Activated naive CD8-positive, alpha-beta T cell (primary cell): ENCODE measurements at regions not wholly inside any gene's neighbourhood (a gene's known extent, or its start where the extent isn't known, plus 50 kb on each side); places are given as distances from the start of the nearest gene placed in this dataset.

ENCODE experiments used
- H3K27ac Mint-ChIP-seq: one replicate; pipeline ENCODE4 v1.8.0; 2021; ENCODE audit warnings: mixed read lengths
- H3K27me3 Mint-ChIP-seq: one replicate; pipeline ENCODE4 v1.8.0; 2021; ENCODE audit warnings: mixed read lengths
- H3K36me3 Mint-ChIP-seq: one replicate; pipeline ENCODE4 v1.8.0; 2021; ENCODE audit warnings: mixed read lengths
- H3K4me1 Mint-ChIP-seq: one replicate; pipeline ENCODE4 v1.8.0; 2021; ENCODE audit warnings: low read depth, mixed read lengths
- H3K4me3 Mint-ChIP-seq: one replicate; pipeline ENCODE4 v1.8.0; 2021; ENCODE audit warnings: mild to moderate bottlenecking, mixed read lengths
- H3K9me3 Mint-ChIP-seq: one replicate; pipeline ENCODE4 v1.8.0; 2021; ENCODE audit warnings: low read depth, mixed read lengths

GRCh38 chr2:36262581-36262980 lies 93.0 kb upstream of the CRIM1 start:
- Mint-ChIP-seq H3K4me1 (peaks cover 1% of the 10 kb centered on the region), H3K27ac (no peak overlapping the region), H3K27me3 (no peaks in the 10 kb centered on the region), H3K4me3 (no peak overlapping the region), H3K36me3 (peaks cover 5% of the 10 kb centered on the region), H3K9me3 (peaks cover 6% of the 10 kb centered on the region)

DNA sequence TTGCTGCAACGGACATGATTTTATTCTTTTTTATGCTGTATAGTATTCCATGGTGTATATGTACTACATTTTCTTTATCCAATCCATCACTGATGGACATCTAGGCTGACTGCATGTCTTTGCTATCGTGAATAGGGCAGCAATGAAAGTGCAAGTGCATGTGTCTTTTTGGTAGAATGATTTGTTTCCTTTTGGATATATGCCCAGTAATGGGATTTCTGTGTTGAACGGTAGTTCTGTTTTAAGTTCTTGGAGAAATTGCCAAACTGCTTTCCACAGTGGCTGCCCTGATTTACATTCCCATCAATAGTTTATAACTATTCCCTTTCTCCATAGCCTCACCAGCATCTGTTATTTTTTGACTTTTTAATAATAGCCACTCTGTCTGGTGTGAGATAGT lies 99.7 kb upstream of the CRIM1 start:
- Mint-ChIP-seq H3K4me3 (no peak overlapping the region), H3K36me3 (no peaks in the 10 kb centered on the region), H3K27me3 (no peaks in the 10 kb centered on the region), H3K4me1 (no peaks in the 10 kb centered on the region), H3K27ac (no peak overlapping the region), H3K9me3 (no peaks in the 10 kb centered on the region)

DNA sequence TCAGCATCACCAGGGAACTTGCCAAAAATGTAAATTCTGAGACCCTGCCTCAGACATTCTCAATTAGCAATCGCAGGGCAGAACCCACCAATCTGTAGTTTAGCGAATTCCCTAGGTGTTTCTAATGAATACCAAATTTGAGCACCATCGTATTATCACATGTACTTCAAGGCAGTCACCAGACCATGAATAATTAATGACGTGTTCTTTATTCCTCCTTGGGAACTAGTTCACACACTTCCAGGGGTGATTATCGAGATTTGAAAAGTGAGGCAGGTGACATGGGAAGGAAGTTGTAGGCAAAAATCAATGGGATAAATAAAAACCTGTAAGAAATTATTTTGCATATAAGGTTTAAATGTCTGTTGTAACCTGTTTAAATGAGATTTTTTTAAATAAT lies 102.5 kb upstream of the CRIM1 start:
- H3K27me3 Mint-ChIP-seq, result no peaks in the 10 kb centered on the region
- H3K36me3 Mint-ChIP-seq, result no peaks in the 10 kb centered on the region
- H3K9me3 Mint-ChIP-seq, result no peaks in the 10 kb centered on the region
- no peak overlapping the region for H3K27ac Mint-ChIP-seq
- no peak overlapping the region for H3K4me3 Mint-ChIP-seq
- H3K4me1 Mint-ChIP-seq, result peaks cover 10% of the 10 kb centered on the region

GRCh38 chr2:36246320-36246990 lies 109.1 kb upstream of the CRIM1 start:
- Mint-ChIP-seq H3K9me3 (no peaks in the 10 kb centered on the region), H3K27ac (peak overlapping the region; percentile 91), H3K27me3 (no peaks in the 10 kb centered on the region), H3K36me3 (no peaks in the 10 kb centered on the region), H3K4me1 (peaks cover 70% of the 10 kb centered on the region), H3K4me3 (peak overlapping the region; percentile 77)

DNA sequence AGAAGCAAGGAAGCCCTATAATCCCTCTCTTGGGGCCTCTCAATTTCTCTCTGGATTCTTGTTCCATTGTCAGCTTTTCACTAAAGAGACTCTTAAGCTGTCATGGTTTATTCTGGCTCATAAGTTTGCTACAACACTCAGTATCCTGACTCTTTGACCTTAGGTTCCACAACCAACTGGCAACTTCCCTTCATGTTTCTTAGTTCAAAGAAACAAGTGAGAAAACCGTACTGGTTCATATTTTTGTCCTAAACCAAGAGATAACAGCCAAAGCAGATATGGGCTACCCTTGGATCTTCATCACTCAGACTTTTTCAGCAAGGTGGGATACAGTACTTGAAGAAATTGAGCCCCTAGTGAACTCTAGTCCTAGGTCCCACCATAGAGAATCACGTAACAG lies 109.9 kb upstream of the CRIM1 start:
- Mint-ChIP-seq H3K27me3 (no peaks in the 10 kb centered on the region), H3K4me3 (peak overlapping the region; percentile 55), H3K27ac (peak overlapping the region; percentile 91), H3K9me3 (no peaks in the 10 kb centered on the region), H3K4me1 (peaks cover 78% of the 10 kb centered on the region), H3K36me3 (no peaks in the 10 kb centered on the region)

DNA sequence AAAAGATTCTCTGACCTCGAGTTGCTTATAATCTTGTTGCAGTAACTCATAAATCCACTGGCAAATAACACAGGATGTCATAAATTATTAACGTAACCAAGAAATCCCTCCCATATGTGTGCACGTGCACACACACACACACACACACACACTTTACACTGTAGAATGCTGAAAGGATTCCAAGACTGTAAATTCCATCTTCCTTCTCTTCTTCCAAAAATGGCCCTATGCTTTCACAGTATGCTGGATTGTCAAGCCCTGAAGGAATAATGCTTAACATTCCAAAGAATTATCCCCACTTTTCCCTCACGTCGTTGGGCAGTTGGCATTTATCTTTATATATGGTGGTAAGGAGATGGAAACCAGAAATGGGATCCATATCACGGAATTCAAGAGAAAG lies 117.5 kb upstream of the CRIM1 start:
- H3K4me1 Mint-ChIP-seq, result peaks cover 46% of the 10 kb centered on the region
- peaks cover 4% of the 10 kb centered on the region for H3K9me3 Mint-ChIP-seq
- H3K4me3 Mint-ChIP-seq, result no peak overlapping the region
- no peaks in the 10 kb centered on the region for H3K27me3 Mint-ChIP-seq
- no peaks in the 10 kb centered on the region for H3K36me3 Mint-ChIP-seq
- H3K27ac Mint-ChIP-seq, result no peak overlapping the region

DNA sequence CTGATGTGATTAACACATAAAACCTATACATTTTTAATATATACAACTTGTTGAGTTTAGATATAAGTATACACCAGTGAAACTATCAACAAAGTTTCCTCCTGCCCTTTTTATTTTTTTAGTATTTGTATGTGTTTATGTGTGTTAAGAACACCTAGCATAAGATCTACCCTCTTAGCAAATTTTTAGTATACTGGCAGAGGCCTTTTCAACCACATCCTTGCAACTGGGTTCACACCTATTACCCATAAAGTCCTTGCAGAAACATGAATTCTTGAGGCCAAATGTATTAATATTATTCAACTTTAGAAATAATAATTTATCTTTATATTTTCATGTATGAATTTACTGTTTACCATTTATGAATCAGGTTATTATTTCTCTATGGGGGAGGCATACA lies 119.7 kb upstream of the CRIM1 start:
- H3K4me1 Mint-ChIP-seq, result peaks cover 24% of the 10 kb centered on the region
- no peak overlapping the region for H3K4me3 Mint-ChIP-seq

GRCh38 chr2:36235426-36235825 lies 120.2 kb upstream of the CRIM1 start:
- H3K4me1 Mint-ChIP-seq, result peaks cover 19% of the 10 kb centered on the region

More for the DNA sequence above, 119.7 kb upstream of the CRIM1 start:
- H3K27ac Mint-ChIP-seq, result no peak overlapping the region
- H3K9me3 Mint-ChIP-seq, result peaks cover 4% of the 10 kb centered on the region
- H3K36me3 Mint-ChIP-seq, result no peaks in the 10 kb centered on the region
- H3K27me3 Mint-ChIP-seq, result no peaks in the 10 kb centered on the region

GRCh38 chr2:36223259-36223658 lies 132.3 kb upstream of the CRIM1 start:
- H3K9me3 Mint-ChIP-seq, result no peaks in the 10 kb centered on the region
- no peak overlapping the region for H3K27ac Mint-ChIP-seq
- no peaks in the 10 kb centered on the region for H3K36me3 Mint-ChIP-seq
- no peaks in the 10 kb centered on the region for H3K4me1 Mint-ChIP-seq
- H3K4me3 Mint-ChIP-seq, result no peak overlapping the region
- H3K27me3 Mint-ChIP-seq, result no peaks in the 10 kb centered on the region

More at GRCh38 chr2:36235426-36235825, 120.2 kb upstream of the CRIM1 start:
- no peak overlapping the region for H3K27ac Mint-ChIP-seq
- no peaks in the 10 kb centered on the region for H3K27me3 Mint-ChIP-seq
- H3K9me3 Mint-ChIP-seq, result peaks cover 4% of the 10 kb centered on the region
- H3K4me3 Mint-ChIP-seq, result no peak overlapping the region
- H3K36me3 Mint-ChIP-seq, result no peaks in the 10 kb centered on the region

- Mint-ChIP-seq H3K36me3 (no peaks in the 10 kb centered on the region), H3K27ac (no peak overlapping the region), H3K4me3 (no peak overlapping the region), H3K9me3 (no peaks in the 10 kb centered on the region), H3K27me3 (no peaks in the 10 kb centered on the region), H3K4me1 (no peaks in the 10 kb centered on the region)
Measured at GRCh38 chr2:36222485-36222884, 133.1 kb upstream of the CRIM1 start.

DNA sequence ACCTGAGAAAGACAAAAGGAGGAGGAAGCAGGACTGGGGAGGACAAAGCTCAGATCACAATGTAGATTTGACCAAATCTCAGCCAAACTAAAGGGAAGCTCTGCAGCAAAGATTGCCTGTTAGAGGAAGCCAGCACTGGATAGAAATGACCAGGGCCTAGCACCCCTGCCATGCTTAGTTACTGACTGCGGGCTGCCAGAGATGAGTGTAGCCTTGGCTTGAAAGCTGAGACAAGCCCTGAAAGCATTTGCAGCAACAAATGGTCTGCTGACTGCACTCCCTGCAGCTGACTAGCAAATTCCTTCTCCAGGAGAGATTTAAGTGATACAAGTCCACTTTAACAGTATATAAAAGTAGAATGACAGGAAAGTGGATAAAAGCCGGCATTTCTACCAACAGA lies 140.9 kb upstream of the CRIM1 start:
- Mint-ChIP-seq H3K9me3 (peaks cover 4% of the 10 kb centered on the region), H3K36me3 (peaks cover 3% of the 10 kb centered on the region), H3K4me1 (no peaks in the 10 kb centered on the region), H3K27me3 (no peaks in the 10 kb centered on the region), H3K4me3 (no peak overlapping the region), H3K27ac (no peak overlapping the region)

DNA sequence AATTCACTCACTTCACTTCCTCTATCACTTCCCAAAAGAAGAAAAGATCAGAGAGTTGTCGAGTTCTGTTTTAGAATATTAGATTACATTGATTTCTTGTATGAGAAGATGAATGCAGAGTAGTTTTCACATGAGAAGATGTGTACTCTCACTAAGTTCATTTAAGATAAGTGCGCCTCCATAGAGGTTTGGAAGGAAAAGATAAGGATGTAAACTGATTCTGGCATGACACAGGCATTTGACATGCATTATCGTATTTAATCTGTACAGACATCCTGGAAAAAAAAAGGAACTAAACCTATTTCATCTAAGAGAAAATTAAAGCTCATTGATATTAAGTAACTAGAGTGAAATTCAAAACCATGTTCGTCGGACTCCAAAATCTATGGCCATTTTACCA lies 152.2 kb upstream of the CRIM1 start:
- Mint-ChIP-seq H3K27ac (no peak overlapping the region), H3K36me3 (peaks cover 4% of the 10 kb centered on the region), H3K9me3 (peaks cover 10% of the 10 kb centered on the region), H3K27me3 (no peaks in the 10 kb centered on the region), H3K4me1 (no peaks in the 10 kb centered on the region), H3K4me3 (no peak overlapping the region)

DNA sequence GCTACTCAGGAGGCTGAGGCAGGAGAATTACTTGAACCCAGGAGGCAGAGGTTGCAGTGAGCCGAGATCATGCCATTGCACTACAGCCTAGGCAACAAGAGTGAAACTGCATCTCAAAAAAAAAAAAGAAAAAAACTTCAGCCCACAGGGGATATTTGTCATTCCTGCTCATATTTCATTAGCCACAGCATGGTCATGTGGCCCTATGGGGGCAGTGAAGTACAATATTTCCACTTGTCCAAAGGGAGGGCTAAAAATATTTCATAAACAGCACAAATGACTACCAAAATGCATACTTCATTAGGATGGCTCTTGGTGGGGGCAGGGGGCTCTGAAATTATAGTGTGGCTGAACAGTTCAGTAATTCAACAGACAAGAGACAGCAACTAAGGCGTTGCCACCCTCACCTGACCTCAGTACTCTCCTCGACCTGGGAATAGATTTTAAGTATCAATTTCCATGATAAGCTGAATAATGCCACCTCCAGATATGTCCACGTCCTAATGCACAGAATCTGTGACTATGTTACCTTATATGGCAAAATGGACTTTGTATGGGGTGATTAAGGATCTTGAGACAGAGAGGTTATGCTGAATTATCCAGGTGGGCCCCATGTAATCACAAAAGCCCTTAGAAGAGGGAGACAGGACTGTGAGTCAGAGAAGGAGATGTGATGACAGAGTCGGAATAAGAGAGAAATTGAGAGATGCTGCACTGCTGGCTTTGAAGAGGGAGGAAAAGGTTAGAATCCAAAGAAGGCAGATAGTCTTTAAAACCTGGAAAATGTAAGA lies 158.2 kb upstream of the CRIM1 start:
- Mint-ChIP-seq H3K36me3 (peaks cover 4% of the 10 kb centered on the region), H3K27me3 (no peaks in the 10 kb centered on the region), H3K4me3 (no peak overlapping the region), H3K27ac (no peak overlapping the region), H3K4me1 (no peaks in the 10 kb centered on the region), H3K9me3 (peaks cover 10% of the 10 kb centered on the region)

- no peaks in the 10 kb centered on the region for H3K36me3 Mint-ChIP-seq
- no peaks in the 10 kb centered on the region for H3K4me1 Mint-ChIP-seq
- no peaks in the 10 kb centered on the region for H3K9me3 Mint-ChIP-seq
- H3K4me3 Mint-ChIP-seq, result no peak overlapping the region
- H3K27me3 Mint-ChIP-seq, result no peaks in the 10 kb centered on the region
- H3K27ac Mint-ChIP-seq, result no peak overlapping the region
Measured at GRCh38 chr2:36193680-36194079, 161.9 kb upstream of the CRIM1 start.

- Mint-ChIP-seq H3K4me1 (no peaks in the 10 kb centered on the region), H3K4me3 (no peak overlapping the region), H3K36me3 (no peaks in the 10 kb centered on the region), H3K27me3 (no peaks in the 10 kb centered on the region), H3K27ac (no peak overlapping the region), H3K9me3 (no peaks in the 10 kb centered on the region)
Measured at GRCh38 chr2:36192983-36193382, 162.6 kb upstream of the CRIM1 start.

DNA sequence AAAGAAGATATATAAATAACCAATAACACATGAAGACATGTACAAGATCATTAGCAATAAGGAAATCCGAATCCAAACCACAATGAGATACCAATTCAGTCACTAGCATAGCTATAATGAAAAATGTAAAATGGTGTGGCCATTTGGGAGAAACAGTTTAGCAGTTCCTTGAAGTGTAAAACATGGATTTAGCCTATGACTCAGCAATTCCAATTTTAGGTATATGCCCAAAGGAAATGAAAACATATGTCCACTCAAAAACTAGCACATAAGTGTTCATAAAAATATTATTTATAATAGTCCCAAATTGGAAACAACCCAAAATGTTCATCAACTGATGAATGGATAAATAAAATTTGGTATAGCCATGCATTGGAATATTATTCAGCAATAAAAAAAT lies 165.5 kb upstream of the CRIM1 start:
- Mint-ChIP-seq H3K4me1 (no peaks in the 10 kb centered on the region), H3K27me3 (no peaks in the 10 kb centered on the region), H3K4me3 (no peak overlapping the region), H3K9me3 (no peaks in the 10 kb centered on the region), H3K36me3 (no peaks in the 10 kb centered on the region), H3K27ac (no peak overlapping the region)
